Naive B cell (primary cell): ENCODE measurements at regions not wholly inside any gene's neighbourhood (a gene's known extent, or its start where the extent isn't known, plus 50 kb on each side); places are given as distances from the start of the nearest gene placed in this dataset.

Source experiments
- ATAC-seq, 2 donors: fragments of 150-1000 bp; cut with Tn5 transposase; 2 replicates each; pipeline ENCODE4 v1.10.0; 2021; ENCODE audit warnings: low read depth in 2 of 2, mild to moderate bottlenecking in 2 of 2, moderate library complexity in 2 of 2
- DNase-seq: peaks from one replicate; pipeline ENCODE4 v3.0.0; 2022
- H3K27ac Mint-ChIP-seq, 6 donors: one replicate each; pipeline ENCODE4 v1.8.0; 2020 to 2022; ENCODE audit warnings: mild to moderate bottlenecking in 6 of 6, mixed read lengths in 6 of 6, moderate library complexity in 5 of 6, inconsistent platforms in 2 of 6
- H3K27me3 Mint-ChIP-seq, 3 donors: one replicate each; pipeline ENCODE4 v1.8.0; 2021 to 2022; ENCODE audit warnings: mixed read lengths in 3 of 3, mild to moderate bottlenecking in 1 of 3
- H3K36me3 Mint-ChIP-seq, 2 donors: one replicate each; pipeline ENCODE4 v1.8.0; 2020 to 2022; ENCODE audit warnings: mixed read lengths in 2 of 2, inconsistent platforms in 1 of 2, mild to moderate bottlenecking in 1 of 2
- H3K4me1 Mint-ChIP-seq, 3 donors: one replicate each; pipeline ENCODE4 v1.8.0; 2020 to 2022; ENCODE audit warnings: mixed read lengths in 3 of 3, inconsistent platforms in 1 of 3, mild to moderate bottlenecking in 1 of 3, moderate library complexity in 1 of 3
- H3K4me3 Mint-ChIP-seq, 8 donors: one replicate each; pipeline ENCODE4 v1.8.0; 2020 to 2022; ENCODE audit warnings: mild to moderate bottlenecking in 8 of 8, mixed read lengths in 8 of 8, moderate library complexity in 8 of 8, inconsistent platforms in 2 of 8
- H3K9me3 Mint-ChIP-seq, 7 donors: one replicate each; pipeline ENCODE4 v1.8.0; 2020 to 2022; ENCODE audit warnings: mixed read lengths in 7 of 7, mild to moderate bottlenecking in 5 of 7, inconsistent platforms in 2 of 7, moderate library complexity in 1 of 7

- H3K4me1 Mint-ChIP-seq = no peaks in the 10 kb centered on the region
- no peak overlapping the region for H3K4me3 Mint-ChIP-seq
- no peaks in the 10 kb centered on the region for H3K27me3 Mint-ChIP-seq
- H3K36me3 Mint-ChIP-seq = no peaks in the 10 kb centered on the region
- peaks cover 0 to 9% (median 0%) of the 10 kb centered on the region in 7 donors for H3K9me3 Mint-ChIP-seq
- H3K27ac Mint-ChIP-seq = no peak overlapping the region
- no peak for ATAC-seq
- no peak for DNase-seq
Observed at GRCh38 chr12:88299567-88300101, 157.5 kb downstream of the TMTC3 start.

GRCh38 chr12:88300931-88301330 lies 158.8 kb downstream of the TMTC3 start:
- DNase-seq (no peak), ATAC-seq (no peak)
- H3K4me1 Mint-ChIP-seq = no peaks in the 10 kb centered on the region
- no peak overlapping the region for H3K4me3 Mint-ChIP-seq
- H3K27ac Mint-ChIP-seq = no peak overlapping the region
- H3K27me3 Mint-ChIP-seq = no peaks in the 10 kb centered on the region
- H3K9me3 Mint-ChIP-seq = peaks cover 0 to 3% (median 0%) of the 10 kb centered on the region in 7 donors
- H3K36me3 Mint-ChIP-seq = no peaks in the 10 kb centered on the region

GRCh38 chr12:88303335-88303734 lies 161.2 kb downstream of the TMTC3 start:
- Mint-ChIP-seq H3K27ac (no peak overlapping the region), H3K27me3 (no peaks in the 10 kb centered on the region), H3K4me3 (no peak overlapping the region), H3K9me3 (peaks cover 0 to 11% (median 0%) of the 10 kb centered on the region in 7 donors), H3K36me3 (no peaks in the 10 kb centered on the region), H3K4me1 (no peaks in the 10 kb centered on the region)
- no peak for DNase-seq
- ATAC-seq = no peak

- DNase-seq (no peak), ATAC-seq (no peak)
- Mint-ChIP-seq H3K36me3 (no peaks in the 10 kb centered on the region), H3K27me3 (peaks cover 0 to 4% (median 0%) of the 10 kb centered on the region in 3 donors), H3K4me3 (no peak overlapping the region), H3K4me1 (no peaks in the 10 kb centered on the region), H3K9me3 (peaks cover 0 to 8% (median 2%) of the 10 kb centered on the region in 7 donors), H3K27ac (no peak overlapping the region)
Observed at GRCh38 chr12:88305254-88305890, 163.3 kb downstream of the TMTC3 start.

- no peak overlapping the region for H3K4me3 Mint-ChIP-seq
- peaks cover 0 to 8% (median 2%) of the 10 kb centered on the region in 7 donors for H3K9me3 Mint-ChIP-seq
- no peaks in the 10 kb centered on the region for H3K4me1 Mint-ChIP-seq
- DNase-seq = no peak
- H3K27ac Mint-ChIP-seq = no peak overlapping the region
- H3K36me3 Mint-ChIP-seq = no peaks in the 10 kb centered on the region
- ATAC-seq = no peak
- H3K27me3 Mint-ChIP-seq = peaks cover 0 to 4% (median 0%) of the 10 kb centered on the region in 3 donors
Observed at GRCh38 chr12:88306471-88307069, 164.5 kb downstream of the TMTC3 start.

GRCh38 chr12:88307961-88308360 lies 165.9 kb downstream of the TMTC3 start:
- Mint-ChIP-seq H3K27ac (no peak overlapping the region), H3K36me3 (no peaks in the 10 kb centered on the region), H3K4me3 (no peak overlapping the region), H3K27me3 (peaks cover 0 to 4% (median 0%) of the 10 kb centered on the region in 3 donors), H3K4me1 (no peaks in the 10 kb centered on the region), H3K9me3 (peaks cover 0 to 8% (median 2%) of the 10 kb centered on the region in 7 donors)
- no peak for DNase-seq
- no peak for ATAC-seq

- Mint-ChIP-seq H3K9me3 (peaks cover 0 to 8% (median 2%) of the 10 kb centered on the region in 7 donors), H3K4me3 (no peak overlapping the region), H3K36me3 (no peaks in the 10 kb centered on the region), H3K27me3 (peaks cover 0 to 4% (median 0%) of the 10 kb centered on the region in 3 donors), H3K4me1 (no peaks in the 10 kb centered on the region), H3K27ac (no peak overlapping the region)
- ATAC-seq (no peak), DNase-seq (no peak)
Observed at GRCh38 chr12:88308825-88309224, 166.7 kb downstream of the TMTC3 start.

GRCh38 chr12:88309546-88309945 lies 167.4 kb downstream of the TMTC3 start:
- no peak for DNase-seq
- H3K27ac Mint-ChIP-seq = no peak overlapping the region
- no peak overlapping the region for H3K4me3 Mint-ChIP-seq
- H3K4me1 Mint-ChIP-seq = no peaks in the 10 kb centered on the region
- no peaks in the 10 kb centered on the region for H3K36me3 Mint-ChIP-seq
- H3K27me3 Mint-ChIP-seq = peaks cover 0 to 4% (median 0%) of the 10 kb centered on the region in 3 donors
- no peak for ATAC-seq
- H3K9me3 Mint-ChIP-seq = peaks cover 0 to 8% (median 2%) of the 10 kb centered on the region in 7 donors

GRCh38 chr12:88310069-88310468 lies 168.0 kb downstream of the TMTC3 start:
- ATAC-seq = no peak

GRCh38 chr12:88310666-88311065 lies 168.6 kb downstream of the TMTC3 start:
- ATAC-seq (no peak), DNase-seq (no peak)
- Mint-ChIP-seq H3K4me3 (no peak overlapping the region), H3K4me1 (no peaks in the 10 kb centered on the region), H3K36me3 (no peaks in the 10 kb centered on the region), H3K27me3 (peaks cover 0 to 4% (median 0%) of the 10 kb centered on the region in 3 donors), H3K27ac (no peak overlapping the region), H3K9me3 (peaks cover 0 to 8% (median 2%) of the 10 kb centered on the region in 7 donors)

More at GRCh38 chr12:88310069-88310468, 168.0 kb downstream of the TMTC3 start:
- peaks cover 0 to 8% (median 2%) of the 10 kb centered on the region in 7 donors for H3K9me3 Mint-ChIP-seq
- H3K27ac Mint-ChIP-seq = no peak overlapping the region
- no peaks in the 10 kb centered on the region for H3K4me1 Mint-ChIP-seq
- no peak for DNase-seq
- no peak overlapping the region for H3K4me3 Mint-ChIP-seq
- peaks cover 0 to 4% (median 0%) of the 10 kb centered on the region in 3 donors for H3K27me3 Mint-ChIP-seq
- no peaks in the 10 kb centered on the region for H3K36me3 Mint-ChIP-seq

GRCh38 chr12:88313554-88313953 lies 171.4 kb downstream of the TMTC3 start:
- Mint-ChIP-seq H3K27me3 (peaks cover 0 to 4% (median 0%) of the 10 kb centered on the region in 3 donors), H3K36me3 (no peaks in the 10 kb centered on the region), H3K4me1 (no peaks in the 10 kb centered on the region), H3K27ac (no peak overlapping the region), H3K9me3 (peaks cover 0 to 6% (median 1%) of the 10 kb centered on the region in 7 donors), H3K4me3 (no peak overlapping the region)
- DNase-seq = no peak
- ATAC-seq = no peak

GRCh38 chr12:88314706-88315105 lies 172.6 kb downstream of the TMTC3 start:
- Mint-ChIP-seq H3K9me3 (peaks cover 0 to 5% (median 1%) of the 10 kb centered on the region in 7 donors), H3K27me3 (peaks cover 0 to 4% (median 0%) of the 10 kb centered on the region in 3 donors), H3K36me3 (no peaks in the 10 kb centered on the region), H3K4me3 (peak overlapping the region in 1 of 8 donors; percentile 23), H3K4me1 (no peaks in the 10 kb centered on the region), H3K27ac (no peak overlapping the region)
- no peak for ATAC-seq
- no peak for DNase-seq

GRCh38 chr12:88318726-88319125 lies 176.6 kb downstream of the TMTC3 start:
- Mint-ChIP-seq H3K4me1 (no peaks in the 10 kb centered on the region), H3K27ac (no peak overlapping the region), H3K4me3 (no peak overlapping the region), H3K36me3 (no peaks in the 10 kb centered on the region), H3K27me3 (no peaks in the 10 kb centered on the region), H3K9me3 (peaks cover 0 to 8% (median 0%) of the 10 kb centered on the region in 7 donors)
- DNase-seq = no peak
- no peak for ATAC-seq
